ENCODE measurements at regions not wholly inside any gene's neighbourhood (a gene's known extent, or its start where the extent isn't known, plus 50 kb on each side); places are given as distances from the start of the nearest gene placed in this dataset.

GRCh38 chr13:62960723-62961122 is 1545.1 kb upstream of the PCDH20 start:
- H3K27ac ChIP-seq: no peak overlapping the region

GRCh38 chr13:62933809-62934208 is 1518.2 kb upstream of the PCDH20 start:
- H3K27ac ChIP-seq: no peak overlapping the region
- TF ChIP-seq CTCF (IDR thresholded peaks at IDR 0.05): no peak
- no peak for TF ChIP-seq ZFX (IDR thresholded peaks at IDR 0.05; ENCODE audit: borderline replicate concordance)

More at GRCh38 chr13:62960723-62961122, 1545.1 kb upstream of the PCDH20 start:
- TF ChIP-seq CTCF (IDR thresholded peaks at IDR 0.05): no peak
- TF ChIP-seq ZFX (IDR thresholded peaks at IDR 0.05; ENCODE audit: borderline replicate concordance): no peak

GRCh38 chr13:62932256-62932883 is 1516.7 kb upstream of the PCDH20 start:
- H3K27ac ChIP-seq: no peak overlapping the region
- TF ChIP-seq ZFX (IDR thresholded peaks at IDR 0.05; ENCODE audit: borderline replicate concordance) (no peak), CTCF (IDR thresholded peaks at IDR 0.05) (no peak)

- H3K27ac ChIP-seq: no peak overlapping the region
- TF ChIP-seq CTCF (IDR thresholded peaks at IDR 0.05) (no peak), ZFX (IDR thresholded peaks at IDR 0.05; ENCODE audit: borderline replicate concordance) (no peak)
Measured at GRCh38 chr13:62931853-62932252, 1516.2 kb upstream of the PCDH20 start.

- no peak for TF ChIP-seq CTCF (IDR thresholded peaks at IDR 0.05)
- TF ChIP-seq ZFX (IDR thresholded peaks at IDR 0.05; ENCODE audit: borderline replicate concordance): no peak
Measured at GRCh38 chr13:62924395-62924794, 1508.7 kb upstream of the PCDH20 start.

GRCh38 chr13:62920159-62920558 is 1504.5 kb upstream of the PCDH20 start:
- H3K27ac ChIP-seq: no peak overlapping the region
- TF ChIP-seq CTCF (IDR thresholded peaks at IDR 0.05) (no peak), ZFX (IDR thresholded peaks at IDR 0.05; ENCODE audit: borderline replicate concordance) (no peak)

More at GRCh38 chr13:62924395-62924794, 1508.7 kb upstream of the PCDH20 start:
- no peak overlapping the region for H3K27ac ChIP-seq

- no peak for TF ChIP-seq ZFX (IDR thresholded peaks at IDR 0.05; ENCODE audit: borderline replicate concordance)
- TF ChIP-seq CTCF (IDR thresholded peaks at IDR 0.05): no peak
- no peak overlapping the region for H3K27ac ChIP-seq
Measured at GRCh38 chr13:62919491-62919890, 1503.8 kb upstream of the PCDH20 start.

Measured in 22Rv1 (cell line).